T-cell (primary cell): ENCODE measurements at regions not wholly inside any gene's neighbourhood (a gene's known extent, or its start where the extent isn't known, plus 50 kb on each side); places are given as distances from the start of the nearest gene placed in this dataset.

Experiments used
- ATAC-seq, 4 experiments: fragments of 200-7000 bp in 3 of 4; fragments of 150-1000 bp in 1 of 4; cut with Tn5 transposase; replicated peaks in 1 of 4; 1 replicate in 3 of 4; 2 replicates in 1 of 4; pipeline ENCODE4 v1.10.0; 2021; ENCODE audit warnings: moderate library complexity in 3 of 4, mild to moderate bottlenecking in 2 of 4, moderate number of reproducible peaks in 1 of 4
- CTCF ChIA-PET, 2 donors: fragments of 300-600 bp; sonication (Branson Sonifier 250); formaldehyde crosslinking; loops; one replicate each; lab custom pipeline; 2022; ENCODE audit warnings: antibody characterized with exemption in 2 of 2; lab: Charles Lee
- POLR2A ChIA-PET, 2 donors: fragments of 300-600 bp; sonication (Branson Sonifier 250); formaldehyde crosslinking; loops; one replicate each; lab custom pipeline; 2022; ENCODE audit warnings: antibody characterized with exemption in 2 of 2; lab: Charles Lee
- DNase-seq, 35 experiments: peaks; one replicate each; pipeline versions ENCODE4 v3.0.0 to v3.0.0-alpha.2; 2013 to 2023
- H3K27ac ChIP-seq: one replicate; pipeline ENCODE4 v1.5.1; 2013; ENCODE audit warnings: low read length
- H3K27me3 ChIP-seq, 2 experiments: replicated peaks in 1 of 2; 1 replicate in 1 of 2; 2 replicates in 1 of 2; pipeline versions ENCODE4 v1.6.1 to v1.7.0; 2013; ENCODE audit warnings: low read length in 1 of 2, mixed read lengths in 1 of 2; ENCODE audit not compliant: control insufficient read depth in 2 of 2, insufficient read depth in 2 of 2; ENCODE audit errors: extremely low read depth in 1 of 2
- H3K36me3 ChIP-seq, 2 donors: 1 replicate in 1 of 2; 2 replicates in 1 of 2; pipeline versions ENCODE4 v1.6.1 to v1.7.0; 2013; ENCODE audit warnings: low read length in 1 of 2; ENCODE audit not compliant: control insufficient read depth in 2 of 2, insufficient read depth in 1 of 2; ENCODE audit errors: extremely low read depth in 1 of 2
- H3K4me1 ChIP-seq, 2 experiments: 1 replicate in 1 of 2; 2 replicates in 1 of 2; pipeline versions ENCODE4 v1.6.1 to v1.7.0; 2013; ENCODE audit warnings: low read length in 2 of 2, mixed read lengths in 1 of 2; ENCODE audit not compliant: insufficient read depth in 2 of 2, control insufficient read depth in 1 of 2; ENCODE audit errors: extremely low read depth in 1 of 2
- H3K4me3 ChIP-seq, 2 donors: 1 replicate in 1 of 2; 2 replicates in 1 of 2; pipeline versions ENCODE4 v1.5.1 to v1.7.0; 2013; ENCODE audit warnings: mild to moderate bottlenecking in 2 of 2, low read length in 1 of 2, moderate library complexity in 1 of 2; ENCODE audit not compliant: control insufficient read depth in 1 of 2; ENCODE audit errors: extremely low read depth in 1 of 2
- H3K9me3 ChIP-seq: 2 replicates; pipeline ENCODE4 v1.7.0; 2013
- H3K27ac Mint-ChIP-seq, 2 donors: one replicate each; pipeline ENCODE4 v1.8.0; 2020 to 2021; ENCODE audit warnings: mild to moderate bottlenecking in 2 of 2, mixed read lengths in 2 of 2
- H3K27me3 Mint-ChIP-seq, 2 donors: one replicate each; pipeline ENCODE4 v1.8.0; 2021 to 2022; ENCODE audit warnings: mixed read lengths in 2 of 2
- H3K36me3 Mint-ChIP-seq: one replicate; pipeline ENCODE4 v1.8.0; 2021; ENCODE audit warnings: mixed read lengths
- H3K4me1 Mint-ChIP-seq, 3 donors: one replicate each; pipeline ENCODE4 v1.8.0; 2020 to 2022; ENCODE audit warnings: mixed read lengths in 3 of 3, mild to moderate bottlenecking in 1 of 3
- H3K4me3 Mint-ChIP-seq, 3 donors: one replicate each; pipeline ENCODE4 v1.8.0; 2020 to 2022; ENCODE audit warnings: mild to moderate bottlenecking in 3 of 3, mixed read lengths in 3 of 3, moderate library complexity in 3 of 3
- H3K9me3 Mint-ChIP-seq, 3 donors: one replicate each; pipeline ENCODE4 v1.8.0; 2020 to 2022; ENCODE audit warnings: mixed read lengths in 3 of 3
- WGBS: methylation state at CpG from one replicate; pipeline ENCODE4 v1.1.5; 2013; ENCODE audit warnings: missing lambda C conversion rate; ENCODE audit not compliant: insufficient coverage; 5-methylcytosine and 5-hydroxymethylcytosine counted together

DNA sequence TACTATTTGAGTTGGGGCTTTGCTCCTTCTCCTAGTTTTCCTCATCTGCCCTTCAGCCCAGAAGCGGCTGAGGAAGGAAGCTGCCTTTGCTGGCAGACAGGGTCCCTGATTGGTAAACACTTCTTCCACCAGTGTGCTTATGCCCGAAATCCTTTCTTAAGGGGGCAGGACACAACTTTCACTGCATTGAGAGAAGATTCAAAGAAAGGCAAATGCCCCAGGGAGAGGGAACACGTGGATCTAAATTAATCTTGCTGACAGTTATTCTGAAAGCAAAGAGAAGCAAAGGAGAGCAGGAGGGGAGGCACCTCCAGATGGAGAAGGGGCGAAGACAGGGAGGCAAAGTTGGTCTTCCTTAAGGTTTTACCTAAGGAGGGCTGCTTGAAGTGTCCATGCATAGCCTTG lies 92.1 kb upstream of the EFEMP1 start:
- H3K27ac ChIP-seq = no peak overlapping the region
- DNase-seq (no peak), ATAC-seq (no peak)
- no peak overlapping the region for H3K27ac Mint-ChIP-seq
- peaks cover 0 to 7% of the 10 kb centered on the region in 2 donors for H3K27me3 Mint-ChIP-seq
- H3K4me1 Mint-ChIP-seq = no peaks in the 10 kb centered on the region
- H3K9me3 ChIP-seq = no peaks in the 10 kb centered on the region
- WGBS = 30% methylated on average over 3 of the region's 4 CpGs
- H3K27me3 ChIP-seq = peaks cover 0 to 2% of the 10 kb centered on the region in 2 experiments
- H3K4me3 Mint-ChIP-seq = no peak overlapping the region
- no peaks in the 10 kb centered on the region for H3K4me1 ChIP-seq
- H3K4me3 ChIP-seq = no peak overlapping the region
- ChIA-PET CTCF (no interaction called here), POLR2A (no interaction called here)
- H3K36me3 ChIP-seq = no peaks in the 10 kb centered on the region
- H3K36me3 Mint-ChIP-seq = no peaks in the 10 kb centered on the region
- H3K9me3 Mint-ChIP-seq = no peaks in the 10 kb centered on the region

- no peak overlapping the region for H3K27ac ChIP-seq
- H3K9me3 Mint-ChIP-seq = no peaks in the 10 kb centered on the region
- no peak overlapping the region for H3K4me3 Mint-ChIP-seq
- no peak overlapping the region for H3K4me3 ChIP-seq
- no peaks in the 10 kb centered on the region for H3K27me3 Mint-ChIP-seq
- no peaks in the 10 kb centered on the region for H3K4me1 ChIP-seq
- ChIA-PET CTCF (no interaction called here), POLR2A (no interaction called here)
- no peaks in the 10 kb centered on the region for H3K36me3 Mint-ChIP-seq
- DNase-seq (no peak), ATAC-seq (no peak)
- H3K36me3 ChIP-seq = no peaks in the 10 kb centered on the region
- peaks cover 0 to 2% of the 10 kb centered on the region in 2 experiments for H3K27me3 ChIP-seq
- no peak overlapping the region for H3K27ac Mint-ChIP-seq
- H3K9me3 ChIP-seq = no peaks in the 10 kb centered on the region
- H3K4me1 Mint-ChIP-seq = no peaks in the 10 kb centered on the region
These were observed 94.2 kb upstream of the EFEMP1 start for GRCh38 chr2:56017784-56018183.

- H3K27me3 Mint-ChIP-seq = no peaks in the 10 kb centered on the region
- no peaks in the 10 kb centered on the region for H3K36me3 Mint-ChIP-seq
- ChIA-PET POLR2A (no interaction called here), CTCF (interaction anchor here in 1 of 2 donors (0.6 kb wide), 1 partner anchor 38 kb away, joined by 3 read pairs; no protein-coding TSS in a partner anchor)
- H3K4me1 ChIP-seq = no peaks in the 10 kb centered on the region
- DNase-seq (no peak), ATAC-seq (no peak)
- no peak overlapping the region for H3K27ac Mint-ChIP-seq
- no peaks in the 10 kb centered on the region for H3K9me3 Mint-ChIP-seq
- no peaks in the 10 kb centered on the region for H3K9me3 ChIP-seq
- H3K27ac ChIP-seq = no peak overlapping the region
- H3K27me3 ChIP-seq = peaks cover 0 to 2% of the 10 kb centered on the region in 2 experiments
- H3K4me1 Mint-ChIP-seq = no peaks in the 10 kb centered on the region
- no peak overlapping the region for H3K4me3 Mint-ChIP-seq
- WGBS = 55% methylated on average over 3 of the region's 8 CpGs
- no peaks in the 10 kb centered on the region for H3K36me3 ChIP-seq
- no peak overlapping the region for H3K4me3 ChIP-seq
These were observed 94.7 kb upstream of the EFEMP1 start for GRCh38 chr2:56018267-56018666.

GRCh38 chr2:56021136-56021474 lies 97.5 kb upstream of the EFEMP1 start:
- no peak overlapping the region for H3K27ac Mint-ChIP-seq
- H3K9me3 Mint-ChIP-seq = no peaks in the 10 kb centered on the region
- H3K36me3 Mint-ChIP-seq = no peaks in the 10 kb centered on the region
- H3K4me1 Mint-ChIP-seq = no peaks in the 10 kb centered on the region
- no peak overlapping the region for H3K4me3 ChIP-seq
- no peaks in the 10 kb centered on the region for H3K27me3 Mint-ChIP-seq
- WGBS = 93% methylated on average over 3 of the region's 5 CpGs
- H3K27ac ChIP-seq = no peak overlapping the region
- H3K27me3 ChIP-seq = peaks cover 0 to 2% of the 10 kb centered on the region in 2 experiments
- no peaks in the 10 kb centered on the region for H3K9me3 ChIP-seq
- ATAC-seq (no peak), DNase-seq (no peak)
- ChIA-PET CTCF (no interaction called here), POLR2A (interaction anchor here in 1 of 2 donors (0.9 kb wide), 1 partner anchor 9 kb away, joined by 7 read pairs; no protein-coding TSS in a partner anchor)
- no peak overlapping the region for H3K4me3 Mint-ChIP-seq
- no peaks in the 10 kb centered on the region for H3K36me3 ChIP-seq
- no peaks in the 10 kb centered on the region for H3K4me1 ChIP-seq

GRCh38 chr2:56021579-56021978 lies 98.0 kb upstream of the EFEMP1 start:
- no peak overlapping the region for H3K4me3 ChIP-seq
- no peaks in the 10 kb centered on the region for H3K9me3 ChIP-seq
- H3K27ac ChIP-seq = no peak overlapping the region
- POLR2A ChIA-PET = interaction anchor here in 1 of 2 donors (0.9 kb wide), 1 partner anchor 9 kb away, joined by 7 read pairs; no protein-coding TSS in a partner anchor
- peaks cover 0 to 2% of the 10 kb centered on the region in 2 experiments for H3K27me3 ChIP-seq
- H3K4me3 Mint-ChIP-seq = no peak overlapping the region
- no peaks in the 10 kb centered on the region for H3K27me3 Mint-ChIP-seq
- no peaks in the 10 kb centered on the region for H3K9me3 Mint-ChIP-seq
- no peak for ATAC-seq
- H3K4me1 Mint-ChIP-seq = no peaks in the 10 kb centered on the region
- H3K4me1 ChIP-seq = no peaks in the 10 kb centered on the region
- no peak overlapping the region for H3K27ac Mint-ChIP-seq
- H3K36me3 Mint-ChIP-seq = no peaks in the 10 kb centered on the region
- no peaks in the 10 kb centered on the region for H3K36me3 ChIP-seq
- CTCF ChIA-PET = no interaction called here
- WGBS = 91% methylated on average over 2 of the region's 5 CpGs
- DNase-seq = no peak

- no CpG with 5 or more reads among the region's 1 CpG for WGBS
These were observed 102.0 kb upstream of the EFEMP1 start for GRCh38 chr2:56025469-56026193.

More at GRCh38 chr2:56025469-56026193, 102.0 kb upstream of the EFEMP1 start:
- H3K36me3 ChIP-seq = no peaks in the 10 kb centered on the region
- H3K27ac ChIP-seq = no peak overlapping the region
- no peak overlapping the region for H3K4me3 ChIP-seq
- H3K9me3 Mint-ChIP-seq = peaks cover 0 to 3% (median 0%) of the 10 kb centered on the region in 3 donors
- ChIA-PET CTCF (no interaction called here), POLR2A (no interaction called here)
- no peaks in the 10 kb centered on the region for H3K9me3 ChIP-seq
- H3K4me3 Mint-ChIP-seq = no peak overlapping the region
- no peaks in the 10 kb centered on the region for H3K36me3 Mint-ChIP-seq
- no peaks in the 10 kb centered on the region for H3K4me1 Mint-ChIP-seq
- DNase-seq (no peak), ATAC-seq (no peak)
- no peaks in the 10 kb centered on the region for H3K27me3 Mint-ChIP-seq
- H3K27ac Mint-ChIP-seq = no peak overlapping the region
- H3K27me3 ChIP-seq = no peaks in the 10 kb centered on the region
- no peaks in the 10 kb centered on the region for H3K4me1 ChIP-seq
